ENCODE measurements at regions not wholly inside any gene's neighbourhood (a gene's known extent, or its start where the extent isn't known, plus 50 kb on each side); places are given as distances from the start of the nearest gene placed in this dataset.

DNA sequence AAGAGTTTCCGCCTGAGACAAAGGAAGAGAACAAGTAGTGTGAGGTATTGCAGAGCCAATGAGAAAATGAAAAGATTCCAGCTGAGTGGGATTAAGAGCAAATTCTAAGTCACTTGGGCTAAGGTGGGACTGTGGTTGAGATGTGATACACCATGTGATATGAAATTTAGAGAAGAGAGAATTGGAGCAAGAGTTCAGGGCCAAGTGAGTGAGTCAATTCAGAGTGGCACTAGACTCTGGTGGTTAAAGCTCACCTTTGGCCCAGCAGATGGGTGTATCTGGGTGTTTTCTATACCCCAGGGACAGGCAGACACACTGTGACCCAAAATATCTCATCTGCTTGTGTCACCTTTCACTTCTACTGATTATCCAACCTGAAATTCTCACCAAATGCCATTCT is 368.1 kb downstream of the KCNN2 start:
- Mint-ChIP-seq H3K27ac (ENCODE audit: low read depth, unreplicated experiment) (no peak overlapping the region), H3K36me3 (ENCODE audit: insufficient read depth, unreplicated experiment) (no peaks in the 10 kb centered on the region), H3K4me1 (ENCODE audit: insufficient read depth, unreplicated experiment) (no peaks in the 10 kb centered on the region), H3K4me3 (ENCODE audit: unreplicated experiment) (no peak overlapping the region), H3K9me3 (ENCODE audit: unreplicated experiment) (peaks cover 13% of the 10 kb centered on the region), H3K27me3 (ENCODE audit: insufficient read depth, unreplicated experiment) (no peaks in the 10 kb centered on the region)
- ChIA-PET POLR2A (no interaction called here), CTCF (no interaction called here)
- intact Hi-C loops (cut with micrococcal nuclease), result no loop called here
- BruUV-seq (replicated peaks), result no TSS peak
- no peak for DNase-seq (ENCODE audit: unreplicated experiment)
- TF ChIP-seq, protein P1, sequence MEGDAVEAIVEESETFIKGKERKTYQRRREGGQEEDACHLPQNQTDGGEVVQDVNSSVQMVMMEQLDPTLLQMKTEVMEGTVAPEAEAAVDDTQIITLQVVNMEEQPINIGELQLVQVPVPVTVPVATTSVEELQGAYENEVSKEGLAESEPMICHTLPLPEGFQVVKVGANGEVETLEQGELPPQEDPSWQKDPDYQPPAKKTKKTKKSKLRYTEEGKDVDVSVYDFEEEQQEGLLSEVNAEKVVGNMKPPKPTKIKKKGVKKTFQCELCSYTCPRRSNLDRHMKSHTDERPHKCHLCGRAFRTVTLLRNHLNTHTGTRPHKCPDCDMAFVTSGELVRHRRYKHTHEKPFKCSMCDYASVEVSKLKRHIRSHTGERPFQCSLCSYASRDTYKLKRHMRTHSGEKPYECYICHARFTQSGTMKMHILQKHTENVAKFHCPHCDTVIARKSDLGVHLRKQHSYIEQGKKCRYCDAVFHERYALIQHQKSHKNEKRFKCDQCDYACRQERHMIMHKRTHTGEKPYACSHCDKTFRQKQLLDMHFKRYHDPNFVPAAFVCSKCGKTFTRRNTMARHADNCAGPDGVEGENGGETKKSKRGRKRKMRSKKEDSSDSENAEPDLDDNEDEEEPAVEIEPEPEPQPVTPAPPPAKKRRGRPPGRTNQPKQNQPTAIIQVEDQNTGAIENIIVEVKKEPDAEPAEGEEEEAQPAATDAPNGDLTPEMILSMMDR (IDR thresholded peaks at IDR 0.05; ENCODE audit: unreplicated experiment), result no peak

DNA sequence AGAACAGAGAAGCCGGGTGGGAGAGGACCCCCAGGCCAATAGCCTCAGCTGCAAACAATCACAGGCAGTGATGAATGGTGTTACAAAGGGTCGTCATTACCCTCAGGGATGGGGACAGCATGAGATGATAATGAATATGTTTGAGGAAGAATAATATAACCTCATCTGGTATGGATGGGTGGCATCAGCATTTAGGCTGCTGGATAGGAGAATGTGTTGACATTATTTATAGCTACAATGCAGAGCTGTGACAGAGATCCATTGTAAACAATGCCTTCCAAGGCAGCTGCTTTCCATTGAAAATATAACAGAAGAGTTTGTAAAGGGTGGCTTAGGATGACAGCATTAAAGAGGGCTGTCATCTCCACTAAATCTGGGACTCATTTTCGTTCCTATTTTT is 365.5 kb downstream of the KCNN2 start:
- Mint-ChIP-seq H3K27me3 (ENCODE audit: insufficient read depth, unreplicated experiment) (no peaks in the 10 kb centered on the region), H3K27ac (ENCODE audit: low read depth, unreplicated experiment) (no peak overlapping the region), H3K4me1 (ENCODE audit: insufficient read depth, unreplicated experiment) (no peaks in the 10 kb centered on the region), H3K36me3 (ENCODE audit: insufficient read depth, unreplicated experiment) (no peaks in the 10 kb centered on the region), H3K9me3 (ENCODE audit: unreplicated experiment) (peaks cover 13% of the 10 kb centered on the region), H3K4me3 (ENCODE audit: unreplicated experiment) (no peak overlapping the region)
- DNase-seq (ENCODE audit: unreplicated experiment), result no peak
- TF ChIP-seq, protein P1 (IDR thresholded peaks at IDR 0.05; ENCODE audit: unreplicated experiment), result no peak
- intact Hi-C loops (cut with micrococcal nuclease), result no loop called here
- POLR2A ChIA-PET, result no interaction called here
- CTCF ChIA-PET, result interaction anchor here (0.5 kb wide), 1 partner anchor 1439 kb away, joined by 5 read pairs; no protein-coding TSS in a partner anchor
- no TSS peak for BruUV-seq (replicated peaks)

DNA sequence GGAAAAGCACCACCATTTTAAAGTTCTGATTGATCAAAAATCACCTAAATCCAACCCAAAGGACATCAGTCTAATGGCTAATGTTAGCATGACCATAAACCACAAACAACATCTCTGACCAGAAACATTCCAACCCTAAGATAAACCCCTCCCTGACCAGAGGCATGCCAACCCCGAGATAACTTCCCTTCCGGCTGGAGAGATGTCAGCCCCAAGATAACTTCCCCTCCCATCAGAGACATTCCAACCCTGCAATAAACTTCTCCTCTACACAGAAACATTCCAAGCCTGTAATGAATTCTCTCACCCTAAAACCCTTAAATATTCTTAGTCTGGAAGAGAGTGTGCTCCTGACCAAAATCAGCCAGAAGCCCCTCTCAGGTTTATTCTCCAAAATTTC is 364.3 kb downstream of the KCNN2 start:
- Mint-ChIP-seq H3K4me3 (ENCODE audit: unreplicated experiment) (no peak overlapping the region), H3K36me3 (ENCODE audit: insufficient read depth, unreplicated experiment) (no peaks in the 10 kb centered on the region), H3K27ac (ENCODE audit: low read depth, unreplicated experiment) (no peak overlapping the region), H3K4me1 (ENCODE audit: insufficient read depth, unreplicated experiment) (no peaks in the 10 kb centered on the region), H3K27me3 (ENCODE audit: insufficient read depth, unreplicated experiment) (no peaks in the 10 kb centered on the region), H3K9me3 (ENCODE audit: unreplicated experiment) (peaks cover 9% of the 10 kb centered on the region)
- ChIA-PET CTCF (interaction anchor here (0.9 kb wide), 1 partner anchor 34 kb away, joined by 3 read pairs; no protein-coding TSS in a partner anchor), POLR2A (no interaction called here)
- TF ChIP-seq, protein P1 (IDR thresholded peaks at IDR 0.05; ENCODE audit: unreplicated experiment), result no peak
- DNase-seq (ENCODE audit: unreplicated experiment), result no peak
- intact Hi-C loops (cut with micrococcal nuclease), result no loop called here
- BruUV-seq (replicated peaks), result no TSS peak

DNA sequence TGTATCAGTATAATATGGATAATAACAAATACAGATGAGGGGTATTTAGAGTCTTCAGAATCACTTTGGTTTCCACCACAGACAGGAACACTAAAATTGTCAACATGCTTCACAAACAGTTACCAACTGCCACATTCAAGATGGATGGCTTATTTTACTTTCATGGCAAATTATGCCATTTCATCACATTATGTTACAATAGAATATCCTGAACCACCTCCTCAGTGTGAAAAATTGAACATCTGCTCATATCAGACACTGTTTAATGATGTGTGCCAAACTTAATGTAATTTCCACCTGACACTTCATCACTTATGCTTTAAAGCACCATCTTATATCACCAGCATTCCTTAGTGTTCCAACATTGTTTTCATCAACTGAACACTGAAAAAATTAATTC is 357.4 kb downstream of the KCNN2 start:
- no TSS peak for BruUV-seq (replicated peaks)
- Mint-ChIP-seq H3K36me3 (ENCODE audit: insufficient read depth, unreplicated experiment) (no peaks in the 10 kb centered on the region), H3K27me3 (ENCODE audit: insufficient read depth, unreplicated experiment) (no peaks in the 10 kb centered on the region), H3K9me3 (ENCODE audit: unreplicated experiment) (peaks cover 16% of the 10 kb centered on the region), H3K27ac (ENCODE audit: low read depth, unreplicated experiment) (no peak overlapping the region), H3K4me1 (ENCODE audit: insufficient read depth, unreplicated experiment) (no peaks in the 10 kb centered on the region), H3K4me3 (ENCODE audit: unreplicated experiment) (no peak overlapping the region)
- intact Hi-C loops (cut with micrococcal nuclease), result no loop called here
- ChIA-PET POLR2A (no interaction called here), CTCF (interaction anchor here (0.6 kb wide), 1 partner anchor 384 kb away, joined by 3 read pairs; no protein-coding TSS in a partner anchor)
- DNase-seq (ENCODE audit: unreplicated experiment), result no peak
- TF ChIP-seq, protein P1 (IDR thresholded peaks at IDR 0.05; ENCODE audit: unreplicated experiment), result no peak

Measured in MCF 10A (cell line).